ENCODE measurements at regions not wholly inside any gene's neighbourhood (a gene's known extent, or its start where the extent isn't known, plus 50 kb on each side); places are given as distances from the start of the nearest gene placed in this dataset.

DNA sequence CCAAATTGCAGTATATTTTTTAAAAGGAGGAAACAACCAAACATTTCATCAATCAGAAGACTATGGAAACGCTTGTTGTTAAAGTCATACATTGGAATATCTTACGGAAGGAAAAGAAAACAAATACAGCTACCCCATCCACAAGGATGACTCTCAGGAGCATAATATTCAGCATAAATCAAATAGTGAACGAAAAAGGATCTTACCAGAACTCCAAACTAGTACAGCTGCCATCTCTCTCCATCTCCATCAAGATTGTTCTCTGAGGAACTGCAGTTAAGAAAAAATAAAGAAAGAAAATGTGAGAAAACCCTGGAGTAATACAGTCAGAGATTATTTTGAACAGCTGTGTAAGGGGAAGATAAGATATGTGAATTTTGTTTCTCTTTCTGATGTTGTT lies 299.8 kb upstream of the CNTN5 start:
- Histone ChIP-seq H3K9ac (ENCODE audit: low read length) (no peak overlapping the region), H3K9me3 (ENCODE audit: insufficient read depth, low read length) (no peaks in the 10 kb centered on the region), H3K9me2 (replicated peaks; ENCODE audit: insufficient read depth, low read length) (no peaks in the 10 kb centered on the region), H3K79me2 (ENCODE audit: insufficient read depth, low read length) (no peaks in the 10 kb centered on the region), H3F3A (ENCODE audit: insufficient read depth) (no peaks in the 10 kb centered on the region), H3K27ac (ENCODE audit: low read depth, low read length) (no peak overlapping the region), H3K4me2 (ENCODE audit: low read depth, low read length, poor library complexity, severe bottlenecking) (no peak overlapping the region), H3K27me3 (ENCODE audit: low read length) (no peaks in the 10 kb centered on the region), H2AFZ (ENCODE audit: low read depth, low read length, severe bottlenecking) (no peak overlapping the region), H3K36me3 (ENCODE audit: low read length) (no peaks in the 10 kb centered on the region), H3K4me3 (ENCODE audit: insufficient read depth, low read length, poor library complexity, severe bottlenecking) (no peak overlapping the region), H4K20me1 (ENCODE audit: low read depth, low read length) (no peaks in the 10 kb centered on the region)
- TF ChIP-seq EZH2phosphoT487 (conservative IDR thresholded peaks at IDR 0.05; ENCODE audit: low read length): no peak
- TF ChIP-seq, protein P1, sequence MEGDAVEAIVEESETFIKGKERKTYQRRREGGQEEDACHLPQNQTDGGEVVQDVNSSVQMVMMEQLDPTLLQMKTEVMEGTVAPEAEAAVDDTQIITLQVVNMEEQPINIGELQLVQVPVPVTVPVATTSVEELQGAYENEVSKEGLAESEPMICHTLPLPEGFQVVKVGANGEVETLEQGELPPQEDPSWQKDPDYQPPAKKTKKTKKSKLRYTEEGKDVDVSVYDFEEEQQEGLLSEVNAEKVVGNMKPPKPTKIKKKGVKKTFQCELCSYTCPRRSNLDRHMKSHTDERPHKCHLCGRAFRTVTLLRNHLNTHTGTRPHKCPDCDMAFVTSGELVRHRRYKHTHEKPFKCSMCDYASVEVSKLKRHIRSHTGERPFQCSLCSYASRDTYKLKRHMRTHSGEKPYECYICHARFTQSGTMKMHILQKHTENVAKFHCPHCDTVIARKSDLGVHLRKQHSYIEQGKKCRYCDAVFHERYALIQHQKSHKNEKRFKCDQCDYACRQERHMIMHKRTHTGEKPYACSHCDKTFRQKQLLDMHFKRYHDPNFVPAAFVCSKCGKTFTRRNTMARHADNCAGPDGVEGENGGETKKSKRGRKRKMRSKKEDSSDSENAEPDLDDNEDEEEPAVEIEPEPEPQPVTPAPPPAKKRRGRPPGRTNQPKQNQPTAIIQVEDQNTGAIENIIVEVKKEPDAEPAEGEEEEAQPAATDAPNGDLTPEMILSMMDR (IDR thresholded peaks at IDR 0.05; ENCODE audit: insufficient read depth, low read length, poor library complexity, severe bottlenecking): no peak

DNA sequence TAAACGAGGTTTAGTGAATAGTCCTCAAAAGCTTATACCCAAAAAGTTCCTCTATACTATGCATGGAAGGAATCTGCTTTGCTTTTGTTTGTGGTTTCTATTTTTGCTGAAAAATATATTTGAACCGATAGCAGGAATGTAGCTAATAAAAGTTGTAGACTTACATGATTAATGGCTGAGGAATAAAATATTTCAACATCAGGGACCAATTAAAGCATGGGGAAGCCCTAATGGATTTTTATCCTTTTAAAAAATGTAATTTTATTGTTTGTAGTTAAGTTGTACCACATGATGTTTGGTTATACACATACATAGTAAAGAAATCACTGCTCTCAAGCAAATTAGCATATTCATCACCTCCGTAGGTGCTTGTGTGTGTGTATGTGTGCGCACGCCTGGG lies 295.3 kb upstream of the CNTN5 start:
- no peaks in the 10 kb centered on the region for H3F3A ChIP-seq (ENCODE audit: insufficient read depth)
- no peaks in the 10 kb centered on the region for H3K9me2 ChIP-seq (replicated peaks; ENCODE audit: insufficient read depth, low read length)
- no peaks in the 10 kb centered on the region for H4K20me1 ChIP-seq (ENCODE audit: low read depth, low read length)
- no peaks in the 10 kb centered on the region for H3K79me2 ChIP-seq (ENCODE audit: insufficient read depth, low read length)
- no peak overlapping the region for H3K27ac ChIP-seq (ENCODE audit: low read depth, low read length)
- TF ChIP-seq, protein P1 (IDR thresholded peaks at IDR 0.05; ENCODE audit: insufficient read depth, low read length, poor library complexity, severe bottlenecking): no peak
- no peak for TF ChIP-seq EZH2phosphoT487 (conservative IDR thresholded peaks at IDR 0.05; ENCODE audit: low read length)
- no peaks in the 10 kb centered on the region for H3K27me3 ChIP-seq (ENCODE audit: low read length)
- H3K4me3 ChIP-seq (ENCODE audit: insufficient read depth, low read length, poor library complexity, severe bottlenecking): no peak overlapping the region
- H2AFZ ChIP-seq (ENCODE audit: low read depth, low read length, severe bottlenecking): no peak overlapping the region
- no peak overlapping the region for H3K4me2 ChIP-seq (ENCODE audit: low read depth, low read length, poor library complexity, severe bottlenecking)
- no peak overlapping the region for H3K9ac ChIP-seq (ENCODE audit: low read length)
- no peaks in the 10 kb centered on the region for H3K9me3 ChIP-seq (ENCODE audit: insufficient read depth, low read length)
- no peaks in the 10 kb centered on the region for H3K36me3 ChIP-seq (ENCODE audit: low read length)

DNA sequence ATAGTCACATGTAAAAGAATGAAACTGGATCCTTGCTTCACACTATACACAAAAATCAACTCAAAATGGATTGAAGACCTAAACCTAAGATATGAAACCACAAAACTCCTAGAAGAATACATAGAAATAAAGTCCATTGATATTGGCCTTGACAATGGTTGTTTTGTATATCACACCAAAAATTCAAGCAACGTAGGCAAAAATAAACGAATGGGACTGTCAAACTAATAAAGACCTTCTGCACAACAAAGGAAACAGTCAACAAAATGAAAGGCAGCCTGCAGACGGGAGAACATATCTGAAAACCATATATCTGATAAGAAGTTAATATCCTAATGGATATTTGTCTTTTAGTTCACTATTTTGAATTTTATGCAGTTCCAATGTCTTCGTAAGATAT lies 292.3 kb upstream of the CNTN5 start:
- H3K4me2 ChIP-seq (ENCODE audit: low read depth, low read length, poor library complexity, severe bottlenecking): no peak overlapping the region

More for the DNA sequence above, 292.3 kb upstream of the CNTN5 start:
- no peaks in the 10 kb centered on the region for H3F3A ChIP-seq (ENCODE audit: insufficient read depth)
- H3K79me2 ChIP-seq (ENCODE audit: insufficient read depth, low read length): no peaks in the 10 kb centered on the region
- TF ChIP-seq, protein P1 (IDR thresholded peaks at IDR 0.05; ENCODE audit: insufficient read depth, low read length, poor library complexity, severe bottlenecking): no peak
- TF ChIP-seq EZH2phosphoT487 (conservative IDR thresholded peaks at IDR 0.05; ENCODE audit: low read length): no peak
- H3K36me3 ChIP-seq (ENCODE audit: low read length): no peaks in the 10 kb centered on the region
- no peak overlapping the region for H3K27ac ChIP-seq (ENCODE audit: low read depth, low read length)
- no peaks in the 10 kb centered on the region for H3K9me3 ChIP-seq (ENCODE audit: insufficient read depth, low read length)
- no peak overlapping the region for H2AFZ ChIP-seq (ENCODE audit: low read depth, low read length, severe bottlenecking)
- no peaks in the 10 kb centered on the region for H4K20me1 ChIP-seq (ENCODE audit: low read depth, low read length)
- H3K27me3 ChIP-seq (ENCODE audit: low read length): no peaks in the 10 kb centered on the region
- H3K9ac ChIP-seq (ENCODE audit: low read length): no peak overlapping the region
- H3K9me2 ChIP-seq (replicated peaks; ENCODE audit: insufficient read depth, low read length): no peaks in the 10 kb centered on the region
- H3K4me3 ChIP-seq (ENCODE audit: insufficient read depth, low read length, poor library complexity, severe bottlenecking): no peak overlapping the region
